Midbrain (tissue), 1 donor: ENCODE measurements at regions not wholly inside any gene's neighbourhood (a gene's known extent, or its start where the extent isn't known, plus 50 kb on each side); places are given as distances from the start of the nearest gene placed in this dataset.

Source experiments
- DNase-seq: peaks from one replicate; lab custom pipeline; 2025; lab: John Stamatoyannopoulos, UW

DNA sequence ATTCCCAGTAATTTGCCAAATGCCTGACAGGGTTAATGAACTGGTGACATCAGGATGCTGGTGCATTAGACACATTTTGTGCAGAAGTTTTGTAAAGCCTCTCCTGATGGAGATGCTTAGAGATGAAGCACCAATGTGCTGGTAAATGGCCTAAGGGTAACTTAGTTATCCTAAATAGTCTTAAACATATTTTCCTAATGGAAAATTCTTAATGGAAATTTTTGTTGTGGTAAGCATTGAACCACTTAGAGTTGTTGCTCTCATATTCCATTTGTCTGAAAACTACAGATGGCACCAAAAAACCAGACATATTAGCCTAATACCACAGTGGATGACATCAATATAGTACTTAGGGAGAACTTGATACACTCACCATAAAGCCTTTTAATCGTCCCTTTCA is 154.5 kb upstream of the ANK2 start:
- DNase-seq, result no peak

DNA sequence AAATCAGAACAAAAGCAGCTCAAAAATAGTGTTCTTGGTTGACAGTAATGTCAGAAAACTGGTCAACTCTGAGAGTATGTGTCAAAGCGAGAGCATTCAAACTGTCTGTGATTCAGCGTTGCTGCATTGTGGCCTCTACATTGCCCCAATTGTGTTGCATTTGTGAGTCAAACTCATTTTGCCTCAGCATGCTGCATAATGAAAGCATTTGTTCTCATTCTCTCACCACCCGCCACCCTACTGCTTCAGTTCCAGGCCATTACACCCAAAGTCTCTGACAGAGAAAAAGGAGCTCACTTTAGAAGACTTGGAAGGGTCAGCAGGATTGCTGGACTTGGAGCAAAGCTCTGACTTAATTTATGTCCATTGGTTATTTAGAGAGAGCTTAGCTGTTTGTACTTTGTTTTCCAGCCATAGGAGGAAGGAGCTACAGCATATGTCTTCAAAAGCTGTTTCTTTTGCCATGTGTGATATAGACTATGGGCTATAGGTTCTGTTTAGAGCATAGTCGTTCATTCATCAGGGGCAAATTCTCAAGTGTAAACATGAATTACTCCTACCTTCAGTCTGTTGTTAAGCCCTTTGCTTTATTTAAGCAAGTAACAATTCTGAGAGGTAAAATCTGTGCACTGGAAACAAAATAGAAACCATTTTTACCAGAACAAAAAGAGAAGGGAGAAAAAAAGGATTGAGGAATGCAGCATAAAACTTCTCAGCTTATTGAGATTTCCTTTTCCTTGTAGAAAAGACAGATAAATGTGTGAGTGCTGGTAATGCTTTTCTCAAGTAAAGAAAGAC is 153.4 kb upstream of the ANK2 start:
- DNase-seq, result peak; percentile 81

DNA sequence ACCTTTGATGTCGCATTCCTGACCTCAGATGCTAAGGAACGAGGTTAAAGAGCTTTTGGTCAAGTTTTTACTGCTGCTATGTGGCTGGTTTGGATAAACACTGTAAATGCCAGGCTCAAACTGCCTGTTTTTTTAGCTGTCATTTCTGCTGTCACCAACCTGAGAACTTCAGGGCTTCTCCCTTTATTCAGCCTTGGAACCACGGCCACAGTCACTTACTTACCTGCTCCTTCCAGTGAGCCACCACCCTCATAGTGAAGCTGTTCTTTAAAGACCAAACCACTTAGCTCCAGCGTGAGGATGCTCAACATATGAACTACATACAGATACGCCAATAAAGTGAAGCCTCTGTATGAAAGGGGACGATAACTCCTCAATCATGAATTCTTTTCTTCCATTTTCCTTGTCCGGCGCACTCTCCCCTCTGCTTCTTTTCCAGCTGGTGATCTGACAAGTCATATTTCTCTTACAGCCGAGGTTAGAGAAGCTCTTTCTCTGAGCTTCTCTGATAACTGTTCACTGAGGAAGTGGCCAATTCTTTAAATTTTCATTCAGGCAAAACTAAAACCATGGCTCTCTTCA is 152.8 kb upstream of the ANK2 start:
- peak; percentile 45 for DNase-seq

GRCh38 chr4:112897543-112897942 is 151.9 kb upstream of the ANK2 start:
- no peak for DNase-seq

GRCh38 chr4:112898357-112899141 is 150.9 kb upstream of the ANK2 start:
- DNase-seq, result no peak

- DNase-seq, result no peak
These were observed 149.0 kb upstream of the ANK2 start for GRCh38 chr4:112900416-112900815.

DNA sequence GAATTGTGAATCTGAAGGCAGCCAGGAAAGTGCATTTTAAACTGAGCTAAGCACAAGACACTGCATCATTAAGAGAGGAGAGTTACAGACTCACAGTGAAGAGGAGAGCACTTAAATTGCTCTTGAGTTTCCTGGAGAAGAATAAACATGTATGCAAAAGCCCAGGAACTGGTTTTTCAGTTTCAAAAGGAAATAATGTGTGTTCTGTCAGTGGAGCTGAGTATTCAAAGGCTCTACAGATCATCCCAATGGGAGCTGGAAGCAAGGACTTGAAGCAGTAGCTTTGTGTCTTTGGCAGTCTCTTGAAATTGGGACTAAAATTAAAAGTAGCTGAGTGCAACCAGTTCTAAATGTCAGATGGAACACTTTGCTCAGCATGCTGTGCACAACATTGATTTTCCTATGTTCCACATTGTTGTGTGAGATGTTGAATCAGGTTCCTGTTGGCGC is 147.5 kb upstream of the ANK2 start:
- peak; percentile 79 for DNase-seq

DNA sequence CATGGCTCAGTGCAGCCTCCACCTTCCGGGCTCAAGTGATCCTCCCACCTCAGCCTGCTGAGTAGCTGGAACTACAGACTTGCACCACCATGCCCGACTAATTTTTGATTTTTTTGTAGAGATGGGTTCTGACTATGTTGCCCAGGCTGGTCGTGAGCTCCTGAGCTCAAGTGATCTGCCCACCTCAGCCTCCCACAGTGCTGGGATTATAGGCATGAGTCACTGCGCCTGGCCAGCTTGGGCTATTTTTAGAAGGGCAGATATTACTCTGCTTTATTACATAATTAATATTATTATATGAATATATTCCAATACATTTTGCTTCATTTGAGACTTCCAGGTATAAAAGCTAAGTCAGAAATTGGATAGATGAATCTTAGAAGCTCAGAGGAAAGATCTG is 143.7 kb upstream of the ANK2 start:
- no peak for DNase-seq

- DNase-seq, result no peak
These were observed 140.9 kb upstream of the ANK2 start for GRCh38 chr4:112908511-112908910.

- peak; percentile 79 for DNase-seq
These were observed 139.2 kb upstream of the ANK2 start for GRCh38 chr4:112910109-112910736.

- no peak for DNase-seq
These were observed 132.6 kb upstream of the ANK2 start for GRCh38 chr4:112916868-112917267.

DNA sequence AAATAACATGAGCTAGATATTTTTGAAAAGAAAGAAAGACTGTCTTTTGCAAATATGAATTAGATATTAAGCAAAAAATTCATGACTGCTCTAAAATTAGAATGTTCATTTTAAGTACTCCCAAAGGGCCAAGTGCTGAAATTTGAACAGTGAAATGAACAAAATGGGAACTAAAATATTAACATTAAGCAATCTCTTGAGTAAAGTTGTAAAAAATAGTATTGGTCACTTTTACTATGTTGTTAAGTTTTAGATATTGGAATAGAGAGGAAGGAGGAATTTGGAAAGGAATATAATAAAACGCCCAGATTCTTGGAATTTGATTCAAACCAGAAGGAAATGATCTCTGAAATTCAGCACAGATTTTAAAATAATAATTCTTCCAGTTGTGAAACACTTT is 125.9 kb upstream of the ANK2 start:
- DNase-seq, result no peak

DNA sequence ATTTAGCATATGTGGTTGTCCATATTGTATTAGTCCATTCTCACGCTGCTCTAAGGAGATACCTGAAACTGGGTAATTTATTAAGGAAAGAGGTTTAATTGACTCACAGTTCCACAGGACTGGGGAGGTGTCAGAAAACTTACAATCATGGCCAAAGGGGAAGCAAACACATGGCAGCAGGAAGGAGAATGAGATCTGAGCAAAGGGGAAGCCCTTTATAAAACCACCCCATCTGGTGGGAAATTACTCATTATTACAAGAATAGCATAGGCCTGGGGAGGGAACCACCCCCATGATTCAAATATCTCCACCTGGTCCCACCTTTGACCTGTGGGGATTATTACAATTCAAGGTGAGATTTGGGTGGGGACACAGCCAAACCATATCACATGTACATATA is 122.6 kb upstream of the ANK2 start:
- no peak for DNase-seq

DNA sequence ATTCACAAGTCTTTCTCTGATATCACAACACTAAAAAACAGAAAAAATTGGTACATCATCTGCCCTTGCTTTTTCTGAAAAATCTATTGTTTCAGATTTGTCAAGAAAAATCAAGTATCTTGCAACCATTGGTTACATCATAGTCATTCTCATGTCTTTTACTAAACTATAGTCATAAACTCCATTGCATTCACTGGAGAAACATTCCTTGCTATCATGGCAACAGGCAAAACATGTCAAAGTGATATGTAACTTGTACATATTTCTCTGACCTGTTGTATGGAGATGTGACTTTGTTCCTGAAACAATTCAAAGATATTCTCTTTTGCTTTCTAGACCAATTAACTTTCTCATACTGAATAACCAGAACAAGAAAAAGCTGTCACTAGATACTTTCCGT is 121.9 kb upstream of the ANK2 start:
- no peak for DNase-seq

DNA sequence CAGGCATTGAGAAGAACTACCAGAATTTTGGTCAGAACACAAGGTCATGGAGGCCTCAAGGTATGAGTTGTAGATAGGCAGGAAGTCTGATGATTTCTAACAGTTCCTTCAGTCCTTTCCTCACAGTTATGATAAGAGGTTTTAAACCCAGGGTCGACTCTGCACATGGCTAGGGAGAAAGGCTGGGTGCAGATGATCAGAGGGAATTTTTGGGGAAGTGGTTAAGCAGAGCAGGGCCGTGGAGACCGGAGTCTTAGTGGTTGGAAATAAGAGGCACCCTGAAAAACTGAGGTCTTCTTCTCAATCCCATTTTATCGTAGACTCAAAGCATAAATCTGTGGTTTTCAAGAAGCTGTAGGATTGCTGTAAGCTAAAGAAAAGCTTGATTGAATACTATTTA is 118.5 kb upstream of the ANK2 start:
- no peak for DNase-seq

- DNase-seq, result no peak
These were observed 115.7 kb upstream of the ANK2 start for GRCh38 chr4:112933790-112934189.

DNA sequence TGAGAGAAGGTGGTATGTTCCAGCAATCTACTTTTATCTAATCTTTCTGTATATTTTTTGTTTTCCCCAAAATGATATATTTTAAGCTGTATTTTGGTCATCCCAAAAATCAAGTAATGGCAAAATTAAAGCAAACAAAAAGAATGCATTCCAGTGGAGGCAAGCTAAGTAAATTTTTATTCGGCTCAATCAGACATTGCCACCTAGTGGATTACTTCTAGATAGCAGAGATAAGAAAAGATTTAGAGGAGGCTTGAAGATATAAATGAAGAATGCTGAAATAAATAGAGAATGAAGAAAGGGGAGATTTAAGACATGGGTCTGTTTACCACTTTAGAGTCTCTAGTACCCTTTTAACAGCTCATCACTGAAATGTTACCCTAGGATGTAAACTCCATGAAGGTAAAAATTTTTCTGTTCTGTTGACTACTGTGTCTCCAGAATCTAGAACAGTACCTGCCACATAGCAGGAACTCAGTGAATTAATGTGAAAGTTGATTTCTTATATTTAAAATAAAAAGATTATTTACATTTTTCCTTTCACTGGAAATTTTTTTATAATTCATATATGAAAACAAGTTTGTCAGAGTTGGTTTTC is 110.9 kb upstream of the ANK2 start:
- peak; percentile 71 for DNase-seq

DNA sequence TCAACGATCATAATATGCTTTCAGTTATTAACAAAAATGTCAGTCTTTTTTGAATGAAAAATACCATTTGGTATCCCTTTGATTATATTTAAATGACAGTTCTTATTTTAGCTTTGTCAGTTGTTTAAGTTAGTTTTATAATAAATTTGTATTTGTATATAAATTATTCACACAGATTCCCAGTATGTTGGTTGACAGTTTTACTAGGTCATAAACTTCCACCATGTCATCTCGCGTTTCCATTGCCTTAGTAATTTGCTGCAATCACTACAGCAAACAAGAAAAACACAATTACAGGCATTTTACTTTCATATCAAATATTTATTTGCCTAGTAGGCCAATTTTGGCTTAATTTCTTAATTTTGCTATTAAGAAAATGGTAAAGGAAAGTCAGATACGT is 109.6 kb upstream of the ANK2 start:
- no peak for DNase-seq

DNA sequence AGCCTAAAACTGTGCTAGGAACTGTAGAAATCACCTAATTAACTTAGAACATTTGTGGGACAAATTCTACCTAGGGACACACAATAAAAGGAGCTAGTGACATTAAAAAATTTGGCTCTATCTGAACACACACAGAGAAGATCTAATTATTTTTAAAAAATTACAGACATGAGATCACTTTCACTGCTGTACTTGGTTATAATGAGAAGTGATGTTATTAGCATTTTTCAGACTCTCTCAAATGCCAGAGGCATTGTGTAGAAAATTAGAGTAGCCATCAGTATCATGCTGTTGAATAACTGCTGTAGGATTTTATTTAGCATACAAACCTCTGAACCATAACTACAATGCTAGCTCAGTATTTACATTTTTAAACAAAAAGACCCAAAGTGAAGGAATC is 109.1 kb upstream of the ANK2 start:
- no peak for DNase-seq

GRCh38 chr4:112942077-112942476 is 107.4 kb upstream of the ANK2 start:
- no peak for DNase-seq

- DNase-seq, result no peak
These were observed 106.5 kb upstream of the ANK2 start for GRCh38 chr4:112942997-112943396.

DNA sequence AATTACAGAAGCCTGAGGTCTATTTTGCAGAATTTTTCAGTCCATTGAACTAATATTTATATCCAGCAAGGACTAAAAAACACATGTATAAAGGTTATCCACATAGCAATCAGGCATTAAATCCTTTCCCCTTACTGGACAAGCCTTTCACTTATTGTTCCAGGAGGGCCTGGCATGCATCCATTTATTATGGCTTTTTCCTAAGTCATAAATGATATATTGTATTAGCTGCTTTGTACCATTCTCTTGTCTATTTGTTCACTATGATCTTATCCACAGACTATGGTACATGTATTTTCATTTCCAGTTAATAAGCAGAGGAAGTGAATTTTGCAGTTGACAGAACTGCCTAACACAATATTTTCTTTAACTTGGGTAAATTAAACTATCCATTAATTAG is 105.4 kb upstream of the ANK2 start:
- DNase-seq, result no peak
